Stomach (tissue), 8 donors: ENCODE measurements at regions not wholly inside any gene's neighbourhood (a gene's known extent, or its start where the extent isn't known, plus 50 kb on each side); places are given as distances from the start of the nearest gene placed in this dataset.

ENCODE experiments used
- DNase-seq, 2 donors: peaks; one replicate each; pipeline versions ENCODE4 v3.0.0 to v3.0.0-alpha.2; 2013 to 2019
- H3K27ac ChIP-seq, 5 donors: fragments of 200-600 bp in 4 of 5; sonication (generic) in 4 of 5; one replicate each; pipeline ENCODE4 v1.5.1; 2013 to 2019; ENCODE audit warnings: mild to moderate bottlenecking in 1 of 5, moderate library complexity in 1 of 5
- H3K27me3 ChIP-seq, 3 donors: fragments of 200-600 bp; sonication (generic); one replicate each; pipeline ENCODE4 v1.5.1; 2017 to 2019; ENCODE audit warnings: mixed run types in 1 of 3
- H3K36me3 ChIP-seq, 4 donors: fragments of 200-600 bp; sonication (generic); 1 replicate in 3 of 4; 2 replicates in 1 of 4; pipeline ENCODE4 v1.5.1; 2016 to 2019
- H3K4me1 ChIP-seq, 4 donors: fragments of 200-600 bp; sonication (generic); one replicate each; pipeline ENCODE4 v1.5.1; 2016 to 2019
- H3K4me3 ChIP-seq, 4 donors: fragments of 200-600 bp; sonication (generic) in 3 of 4; one replicate each; pipeline ENCODE4 v1.5.1; 2016 to 2019; ENCODE audit warnings: mild to moderate bottlenecking in 1 of 4
- H3K9me3 ChIP-seq, 4 donors: fragments of 200-600 bp; sonication (generic); one replicate each; pipeline ENCODE4 v1.5.1; 2016 to 2019
- EP300 ChIP-seq: sonication (generic); formaldehyde crosslinking; IDR thresholded peaks from one replicate; pipeline ENCODE4 v1.6.1; 2017; ENCODE audit warnings: antibody characterized with exemption
- POLR2A ChIP-seq, 4 donors: fragments of 450-650 bp; IDR thresholded peaks; one replicate each; pipeline ENCODE4 v1.6.1; 2016; ENCODE audit warnings: antibody characterized with exemption in 4 of 4, control low read depth in 2 of 4, mild to moderate bottlenecking in 1 of 4, moderate library complexity in 1 of 4
- POLR2AphosphoS5 ChIP-seq, 3 donors: sonication (generic); formaldehyde crosslinking; IDR thresholded peaks; one replicate each; pipeline ENCODE4 v1.6.1; 2016; ENCODE audit warnings: antibody characterized with exemption in 3 of 3
- WGBS, 5 donors: extraction: QIAGEN DNeasy Blood & Tissue Kit in 3 of 5; methylation state at CpG; one replicate each; pipeline versions ENCODE4 v1.1.5 to v1.1.7; 2013 to 2018; 5-methylcytosine and 5-hydroxymethylcytosine counted together
- intact Hi-C: fragments of 100-400 bp; cut with DNase I; formaldehyde crosslinking; loops from one replicate; pipeline ENCODE4 v1.15.1; 2023; ENCODE audit warnings: low total_unique reads
- TF ChIP-seq, protein P1 (sequence below), 7 experiments: fragments of 450-650 bp in 4 of 7; fragments of 200-600 bp in 3 of 7; sonication (generic) in 3 of 7; IDR thresholded peaks; one replicate each; pipeline ENCODE4 v1.5.1; 2016 to 2019; ENCODE audit warnings: antibody characterized with exemption in 7 of 7, control low read depth in 2 of 7, mild to moderate bottlenecking in 1 of 7
- donor health status: healthy with polysubstance abuse.
- donor health status: Bipolar disorder and iron deficiency.
- donor health status: healthy.

DNA sequence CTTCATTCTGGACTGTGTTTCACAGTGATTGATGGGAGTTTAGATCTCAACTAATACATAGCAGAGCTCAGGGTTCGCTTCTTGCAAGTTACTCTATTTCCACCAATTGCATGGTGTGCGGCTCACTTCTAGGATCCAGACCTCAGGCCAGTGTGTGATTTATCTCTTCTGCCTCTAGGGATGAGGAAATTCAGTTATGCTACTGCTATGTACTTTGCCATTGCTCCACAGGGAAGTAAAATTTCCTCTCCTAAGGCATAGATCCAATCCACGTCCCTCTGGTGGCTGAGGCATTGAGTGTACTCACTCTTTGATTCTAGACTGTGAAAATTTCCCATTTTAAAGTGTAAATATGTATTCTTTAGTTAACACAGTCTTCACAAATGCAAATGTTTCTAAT, 214.1 kb downstream of the HS3ST3B1 start:
- Histone ChIP-seq H3K4me3 (no peak overlapping the region), H3K27me3 (no peaks in the 10 kb centered on the region), H3K36me3 (no peaks in the 10 kb centered on the region), H3K27ac (no peak overlapping the region), H3K4me1 (no peaks in the 10 kb centered on the region), H3K9me3 (no peaks in the 10 kb centered on the region)
- no peak for TF ChIP-seq POLR2AphosphoS5 (IDR thresholded peaks at IDR 0.05)
- TF ChIP-seq, protein P1, sequence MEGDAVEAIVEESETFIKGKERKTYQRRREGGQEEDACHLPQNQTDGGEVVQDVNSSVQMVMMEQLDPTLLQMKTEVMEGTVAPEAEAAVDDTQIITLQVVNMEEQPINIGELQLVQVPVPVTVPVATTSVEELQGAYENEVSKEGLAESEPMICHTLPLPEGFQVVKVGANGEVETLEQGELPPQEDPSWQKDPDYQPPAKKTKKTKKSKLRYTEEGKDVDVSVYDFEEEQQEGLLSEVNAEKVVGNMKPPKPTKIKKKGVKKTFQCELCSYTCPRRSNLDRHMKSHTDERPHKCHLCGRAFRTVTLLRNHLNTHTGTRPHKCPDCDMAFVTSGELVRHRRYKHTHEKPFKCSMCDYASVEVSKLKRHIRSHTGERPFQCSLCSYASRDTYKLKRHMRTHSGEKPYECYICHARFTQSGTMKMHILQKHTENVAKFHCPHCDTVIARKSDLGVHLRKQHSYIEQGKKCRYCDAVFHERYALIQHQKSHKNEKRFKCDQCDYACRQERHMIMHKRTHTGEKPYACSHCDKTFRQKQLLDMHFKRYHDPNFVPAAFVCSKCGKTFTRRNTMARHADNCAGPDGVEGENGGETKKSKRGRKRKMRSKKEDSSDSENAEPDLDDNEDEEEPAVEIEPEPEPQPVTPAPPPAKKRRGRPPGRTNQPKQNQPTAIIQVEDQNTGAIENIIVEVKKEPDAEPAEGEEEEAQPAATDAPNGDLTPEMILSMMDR (IDR thresholded peaks at IDR 0.05) = no peak
- no peak for TF ChIP-seq EP300
- no peak for TF ChIP-seq POLR2A (IDR thresholded peaks at IDR 0.05)
- no peak for DNase-seq
- 60 to 70% (median 62%) methylated on average over 3 of the region's 3 CpGs for WGBS, 5 donors
- intact Hi-C loops = no loop called here

DNA sequence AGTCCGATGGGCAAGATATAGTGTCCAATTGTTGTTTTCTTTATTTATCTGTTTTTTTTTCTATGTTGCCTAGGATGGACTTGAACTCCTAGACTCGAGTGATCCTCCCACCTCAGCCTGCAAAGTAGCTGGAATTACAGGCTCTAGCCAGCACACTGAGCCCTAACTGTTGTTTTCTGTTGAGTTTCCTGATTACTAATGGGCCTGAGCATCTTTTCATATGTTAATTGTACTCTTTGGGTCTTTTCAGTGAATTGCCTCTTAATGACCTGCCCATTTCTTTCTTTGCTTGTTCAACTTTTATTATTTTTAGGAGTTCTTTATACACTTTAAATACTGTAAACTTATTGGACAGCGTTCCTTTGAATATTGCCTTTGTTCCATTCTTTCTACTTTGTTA, 213.0 kb downstream of the HS3ST3B1 start:
- Histone ChIP-seq H3K9me3 (no peaks in the 10 kb centered on the region), H3K36me3 (no peaks in the 10 kb centered on the region), H3K4me1 (no peaks in the 10 kb centered on the region), H3K4me3 (no peak overlapping the region), H3K27me3 (no peaks in the 10 kb centered on the region), H3K27ac (no peak overlapping the region)
- 52 to 67% (median 60%) methylated on average over 3 of the region's 3 CpGs for WGBS, 5 donors
- intact Hi-C loops = no loop called here
- no peak for DNase-seq
- TF ChIP-seq POLR2A (IDR thresholded peaks at IDR 0.05) = no peak
- no peak for TF ChIP-seq POLR2AphosphoS5 (IDR thresholded peaks at IDR 0.05)
- TF ChIP-seq, protein P1 (IDR thresholded peaks at IDR 0.05) = no peak
- TF ChIP-seq EP300 = no peak

GRCh38 chr17:14510136-14510535, 209.3 kb downstream of the HS3ST3B1 start:
- H3K27ac ChIP-seq = no peak overlapping the region
- 72 to 80% (median 75%) methylated on average over 3 of the region's 3 CpGs for WGBS, 5 donors
- peaks cover 0 to 3% (median 0%) of the 10 kb centered on the region in 4 donors for H3K9me3 ChIP-seq
- no peaks in the 10 kb centered on the region for H3K4me1 ChIP-seq
- H3K4me3 ChIP-seq = no peak overlapping the region
- H3K27me3 ChIP-seq = no peaks in the 10 kb centered on the region
- DNase-seq = no peak
- TF ChIP-seq POLR2AphosphoS5 (IDR thresholded peaks at IDR 0.05) (no peak), POLR2A (IDR thresholded peaks at IDR 0.05) (no peak), EP300 (no peak)
- TF ChIP-seq, protein P1 (IDR thresholded peaks at IDR 0.05) = no peak
- no peaks in the 10 kb centered on the region for H3K36me3 ChIP-seq
- intact Hi-C loops = no loop called here

DNA sequence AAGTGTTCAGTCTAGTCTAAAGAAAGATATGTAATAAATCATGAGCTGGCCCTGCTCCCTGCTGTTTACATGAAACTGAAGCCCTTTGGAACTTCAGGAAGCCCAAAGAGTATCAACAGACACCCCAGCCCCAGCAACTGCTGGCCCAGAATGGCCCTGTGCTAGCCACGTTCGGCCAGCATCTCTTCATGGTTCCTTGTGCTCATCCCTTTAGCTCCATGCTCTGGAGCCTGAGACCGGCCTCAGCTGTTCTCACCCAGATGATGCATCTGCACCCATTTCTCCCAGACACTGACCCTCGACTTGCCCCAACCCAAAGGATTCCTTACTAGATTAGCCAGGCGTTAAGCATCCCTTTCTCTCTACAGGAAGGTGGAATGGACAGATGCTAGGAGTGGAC, 207.3 kb downstream of the HS3ST3B1 start:
- intact Hi-C loops = no loop called here
- no peaks in the 10 kb centered on the region for H3K4me1 ChIP-seq
- no peaks in the 10 kb centered on the region for H3K27me3 ChIP-seq
- H3K4me3 ChIP-seq = no peak overlapping the region
- no peak for DNase-seq
- TF ChIP-seq EP300 (no peak), POLR2A (IDR thresholded peaks at IDR 0.05) (no peak), POLR2AphosphoS5 (IDR thresholded peaks at IDR 0.05) (no peak)
- TF ChIP-seq, protein P1 (IDR thresholded peaks at IDR 0.05) = no peak
- no peak overlapping the region for H3K27ac ChIP-seq
- 82 to 92% (median 89%) methylated on average over 5 of the region's 5 CpGs for WGBS, 5 donors
- no peaks in the 10 kb centered on the region for H3K36me3 ChIP-seq
- peaks cover 0 to 3% (median 0%) of the 10 kb centered on the region in 4 donors for H3K9me3 ChIP-seq
